ENCODE measurements at regions not wholly inside any gene's neighbourhood (a gene's known extent, or its start where the extent isn't known, plus 50 kb on each side); places are given as distances from the start of the nearest gene placed in this dataset.
"Not testable (repeated sequence)": the region's sequence is repeated elsewhere in the genome, so short reads cannot be mapped to it uniquely, and the experiment has no call there.

DNA sequence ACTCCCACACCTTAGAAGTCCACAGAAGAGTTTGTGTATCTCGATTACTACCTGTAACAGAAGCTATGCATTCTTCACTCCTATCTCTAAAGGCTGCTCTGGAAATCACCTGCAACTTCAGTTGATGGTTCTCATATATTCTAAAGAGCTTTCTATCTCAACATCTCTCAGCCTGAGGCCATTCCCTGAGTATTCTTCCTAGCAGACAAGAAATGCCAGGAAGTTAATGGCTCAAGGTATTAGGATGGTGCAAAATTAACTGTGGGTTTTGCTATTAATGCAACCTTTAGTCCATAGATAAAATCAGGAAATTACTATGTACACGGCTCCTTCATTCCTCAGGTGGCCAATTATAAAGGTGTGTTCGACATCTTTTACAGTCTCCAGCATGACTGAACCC is 290.1 kb downstream of the ZNF716 start:
- DNase-seq (ENCODE audit: low spot score); H3K9me3 ChIP-seq; H3K36me3 ChIP-seq; H3K4me1 ChIP-seq; H3K27ac ChIP-seq; H3K4me3 ChIP-seq; H3K27me3 ChIP-seq: not testable (repeated sequence)

DNA sequence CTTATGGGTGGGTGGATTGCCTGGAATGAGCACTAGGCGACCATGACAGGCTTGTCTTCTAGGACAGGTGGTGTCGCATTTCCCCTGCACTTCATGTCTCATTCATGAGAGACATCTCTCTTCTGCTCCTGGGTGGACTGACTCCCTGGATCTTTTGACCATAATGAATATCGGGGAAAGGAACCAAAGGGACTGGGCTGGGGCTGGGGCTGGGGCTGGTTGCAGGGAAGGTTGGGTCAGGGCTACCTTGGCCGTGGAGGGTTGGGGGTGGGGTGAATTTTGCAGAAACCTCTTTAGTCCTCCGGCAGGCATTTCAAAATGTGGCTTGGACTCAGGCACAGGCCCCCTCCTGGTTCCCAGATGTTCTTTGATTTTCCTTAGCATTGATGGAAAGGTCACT is 319.2 kb downstream of the ZNF716 start:
- Histone ChIP-seq H3K36me3 (no peaks in the 10 kb centered on the region), H3K9me3 (no peaks in the 10 kb centered on the region), H3K4me1 (no peaks in the 10 kb centered on the region), H3K27ac (no peak overlapping the region), H3K27me3 (no peaks in the 10 kb centered on the region), H3K4me3 (no peak overlapping the region)
- DNase-seq (ENCODE audit: low spot score), result no peak
- TF ChIP-seq, protein P1, sequence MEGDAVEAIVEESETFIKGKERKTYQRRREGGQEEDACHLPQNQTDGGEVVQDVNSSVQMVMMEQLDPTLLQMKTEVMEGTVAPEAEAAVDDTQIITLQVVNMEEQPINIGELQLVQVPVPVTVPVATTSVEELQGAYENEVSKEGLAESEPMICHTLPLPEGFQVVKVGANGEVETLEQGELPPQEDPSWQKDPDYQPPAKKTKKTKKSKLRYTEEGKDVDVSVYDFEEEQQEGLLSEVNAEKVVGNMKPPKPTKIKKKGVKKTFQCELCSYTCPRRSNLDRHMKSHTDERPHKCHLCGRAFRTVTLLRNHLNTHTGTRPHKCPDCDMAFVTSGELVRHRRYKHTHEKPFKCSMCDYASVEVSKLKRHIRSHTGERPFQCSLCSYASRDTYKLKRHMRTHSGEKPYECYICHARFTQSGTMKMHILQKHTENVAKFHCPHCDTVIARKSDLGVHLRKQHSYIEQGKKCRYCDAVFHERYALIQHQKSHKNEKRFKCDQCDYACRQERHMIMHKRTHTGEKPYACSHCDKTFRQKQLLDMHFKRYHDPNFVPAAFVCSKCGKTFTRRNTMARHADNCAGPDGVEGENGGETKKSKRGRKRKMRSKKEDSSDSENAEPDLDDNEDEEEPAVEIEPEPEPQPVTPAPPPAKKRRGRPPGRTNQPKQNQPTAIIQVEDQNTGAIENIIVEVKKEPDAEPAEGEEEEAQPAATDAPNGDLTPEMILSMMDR (IDR thresholded peaks at IDR 0.05), result no peak

DNA sequence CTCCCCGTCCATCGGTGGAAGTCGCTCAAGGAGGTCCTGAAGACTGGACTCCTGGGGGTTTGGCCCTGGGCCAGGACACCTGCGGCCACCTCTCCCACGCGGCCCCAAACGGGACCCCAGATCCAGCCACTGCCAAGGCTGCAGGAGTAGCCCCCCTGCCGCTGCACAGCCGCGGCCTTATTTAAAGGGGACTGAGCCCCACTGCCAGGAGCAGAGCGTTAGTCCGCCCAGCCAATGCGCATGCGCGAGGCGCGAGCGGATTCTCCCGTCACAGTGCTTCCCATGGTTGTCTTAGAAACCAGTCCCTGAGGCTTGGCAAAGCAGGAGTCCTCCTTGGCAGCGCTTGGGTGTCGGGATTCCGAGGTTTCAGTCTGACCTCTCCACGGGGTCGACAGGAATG is 320.0 kb downstream of the ZNF716 start:
- TF ChIP-seq, protein P1 (IDR thresholded peaks at IDR 0.05), result no peak
- no peak for DNase-seq (ENCODE audit: low spot score)
- no peaks in the 10 kb centered on the region for H3K36me3 ChIP-seq
- H3K4me3 ChIP-seq, result no peak overlapping the region
- no peaks in the 10 kb centered on the region for H3K9me3 ChIP-seq
- no peaks in the 10 kb centered on the region for H3K27me3 ChIP-seq
- no peak overlapping the region for H3K27ac ChIP-seq
- H3K4me1 ChIP-seq, result no peaks in the 10 kb centered on the region

DNA sequence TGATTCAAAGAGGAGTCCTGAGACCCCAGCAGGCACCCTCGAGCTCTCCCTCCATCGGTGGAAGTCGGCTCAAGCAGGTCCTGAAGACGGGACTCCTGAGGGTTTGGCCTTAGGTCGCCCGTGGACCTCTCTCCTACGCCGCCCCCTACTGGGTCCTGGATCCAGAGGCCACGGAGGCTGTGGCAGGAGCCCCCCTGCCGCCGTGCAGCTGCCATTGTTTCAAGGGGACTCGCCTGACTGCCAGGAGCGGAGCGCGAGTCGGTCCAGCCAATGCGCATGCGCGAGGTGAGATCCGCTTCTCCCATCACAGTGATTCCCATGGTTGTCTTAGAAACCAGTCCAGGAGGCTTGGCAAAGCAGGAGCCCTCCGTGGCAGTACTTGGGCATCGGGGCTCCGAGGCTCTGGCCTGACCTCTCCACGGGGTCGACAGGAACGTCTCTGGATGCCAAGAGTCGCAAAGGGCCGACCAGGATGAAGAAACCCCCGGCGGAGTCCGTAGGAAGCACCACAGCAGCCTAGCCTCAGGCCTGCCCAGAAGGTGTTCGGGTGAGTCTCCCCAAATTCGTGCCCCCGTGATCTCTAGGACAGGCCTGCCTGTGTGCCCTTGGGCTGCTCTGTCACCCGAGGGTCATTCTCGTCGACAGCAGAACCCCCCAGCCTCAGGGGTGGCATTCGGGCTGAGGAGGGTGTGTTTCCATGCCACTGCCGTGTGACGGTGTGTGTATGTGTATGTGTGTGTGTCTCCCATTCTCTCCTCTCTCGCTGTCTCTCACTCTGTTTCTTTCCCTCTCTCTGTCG is 322.3 kb downstream of the ZNF716 start:
- no peak overlapping the region for H3K4me3 ChIP-seq
- TF ChIP-seq, protein P1 (IDR thresholded peaks at IDR 0.05), result no peak
- H3K27ac ChIP-seq, result no peak overlapping the region
- no peaks in the 10 kb centered on the region for H3K27me3 ChIP-seq
- DNase-seq (ENCODE audit: low spot score), result no peak
- H3K36me3 ChIP-seq, result no peaks in the 10 kb centered on the region
- no peaks in the 10 kb centered on the region for H3K9me3 ChIP-seq
- no peaks in the 10 kb centered on the region for H3K4me1 ChIP-seq

DNA sequence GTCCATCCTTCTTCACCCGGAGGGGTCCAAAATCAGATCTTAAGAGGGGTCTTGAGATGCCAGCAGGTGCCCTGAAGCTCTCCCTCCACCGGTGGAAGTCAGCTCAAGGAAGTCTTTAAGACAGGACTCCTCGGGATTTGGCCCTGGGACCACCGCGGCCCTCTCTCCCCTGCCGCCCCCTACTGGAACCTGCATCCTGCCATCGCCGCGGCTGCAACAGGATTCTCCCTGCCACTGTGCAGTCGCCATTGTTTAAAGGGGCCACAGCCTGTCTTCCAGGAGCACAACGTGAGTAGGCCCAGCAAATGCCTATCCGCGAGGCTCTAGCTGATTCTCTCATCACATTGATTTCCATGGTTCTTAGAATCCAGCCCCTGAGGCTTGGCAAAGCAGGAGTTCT is 324.3 kb downstream of the ZNF716 start:
- TF ChIP-seq, protein P1 (IDR thresholded peaks at IDR 0.05), result no peak
- Histone ChIP-seq H3K27ac (no peak overlapping the region), H3K4me3 (no peak overlapping the region), H3K4me1 (no peaks in the 10 kb centered on the region), H3K9me3 (no peaks in the 10 kb centered on the region), H3K36me3 (no peaks in the 10 kb centered on the region), H3K27me3 (no peaks in the 10 kb centered on the region)
- DNase-seq (ENCODE audit: low spot score), result no peak

DNA sequence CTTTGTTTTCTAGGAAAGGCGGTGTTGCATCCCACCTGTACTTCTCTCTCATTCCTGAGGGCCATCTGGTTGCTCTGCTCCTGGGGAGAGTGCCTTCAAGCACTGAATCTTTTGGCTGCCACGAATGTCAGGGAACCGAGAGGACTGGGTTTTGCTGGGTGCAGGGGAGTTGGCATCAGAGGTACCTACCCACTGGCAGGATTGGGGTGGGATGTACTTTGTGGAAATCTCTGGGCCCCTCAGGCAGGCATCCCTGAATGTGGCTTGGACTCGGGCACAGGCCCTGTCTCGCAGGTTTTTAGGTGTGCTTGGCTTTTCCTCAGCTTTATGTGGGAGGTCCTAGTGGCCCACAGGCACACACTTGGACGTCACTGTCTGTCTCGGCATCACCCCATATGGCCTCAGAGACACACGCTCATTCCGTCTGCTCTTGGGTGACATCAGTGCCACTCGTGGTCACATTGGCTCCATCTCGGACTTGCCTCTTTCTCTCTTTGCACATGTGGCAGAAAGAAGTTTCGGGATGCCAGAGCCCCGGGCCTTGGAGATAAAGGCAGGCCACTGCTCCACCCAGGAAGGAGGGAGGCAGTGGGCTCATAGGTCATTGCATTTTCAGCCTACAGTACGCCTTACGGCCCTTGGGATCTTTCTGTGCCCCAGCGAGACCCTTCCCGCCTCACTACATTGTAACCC is 325.6 kb downstream of the ZNF716 start:
- DNase-seq (ENCODE audit: low spot score), result peak; percentile 36
- no peaks in the 10 kb centered on the region for H3K9me3 ChIP-seq
- TF ChIP-seq, protein P1 (IDR thresholded peaks at IDR 0.05), result no peak
- H3K4me1 ChIP-seq, result no peaks in the 10 kb centered on the region
- H3K27me3 ChIP-seq, result no peaks in the 10 kb centered on the region
- no peak overlapping the region for H3K4me3 ChIP-seq
- H3K36me3 ChIP-seq, result no peaks in the 10 kb centered on the region
- no peak overlapping the region for H3K27ac ChIP-seq

DNA sequence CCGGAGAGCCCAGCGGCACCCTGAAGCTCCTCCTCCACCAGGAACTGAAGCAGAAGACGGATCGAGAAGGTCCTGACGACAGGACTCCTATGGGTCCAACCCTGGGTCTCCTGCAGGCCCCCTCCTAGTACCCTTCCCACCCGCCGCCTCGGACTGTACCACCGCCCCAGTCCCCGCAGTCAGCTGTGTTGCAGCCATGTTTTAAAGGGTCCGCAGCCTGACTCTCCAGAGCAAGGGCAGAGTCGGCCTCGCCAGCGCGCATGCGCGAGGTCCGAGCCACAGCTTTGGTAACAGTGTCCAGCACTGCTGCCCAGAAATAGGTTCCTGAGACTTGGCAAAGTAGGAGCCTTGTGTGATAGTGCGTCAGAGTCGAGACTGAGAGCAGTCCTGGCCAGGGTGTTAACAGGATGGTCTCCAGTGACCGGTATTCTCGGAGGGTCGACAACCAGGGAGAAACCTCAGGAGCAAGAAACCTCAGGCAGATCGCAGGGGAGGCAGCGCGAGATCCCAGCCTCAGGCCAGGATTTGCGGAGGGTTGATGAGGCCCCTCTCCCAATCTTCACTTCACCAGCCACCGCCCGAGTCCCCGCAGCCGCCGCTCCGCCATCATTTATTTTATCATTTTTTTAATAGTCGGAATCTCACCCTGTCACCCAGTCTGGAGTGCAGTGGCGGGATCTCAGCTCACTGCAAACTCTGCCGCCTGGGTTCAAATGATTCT is 326.3 kb downstream of the ZNF716 start:
- H3K9me3 ChIP-seq; H3K27ac ChIP-seq; DNase-seq (ENCODE audit: low spot score); H3K27me3 ChIP-seq; H3K4me3 ChIP-seq; H3K4me1 ChIP-seq; H3K36me3 ChIP-seq: not testable (repeated sequence)
